ENCODE measurements at regions not wholly inside any gene's neighbourhood (a gene's known extent, or its start where the extent isn't known, plus 50 kb on each side); places are given as distances from the start of the nearest gene placed in this dataset.
A peak's percentile ranks its signal among the peaks of the same experiment; 100 is the strongest.

GRCh38 chr5:58275516-58275915 lies 184.4 kb downstream of the PLK2 start:
- Histone ChIP-seq H3K36me3 (ENCODE audit: control insufficient read depth, insufficient read depth, low read length) (no peaks in the 10 kb centered on the region), H3K9ac (ENCODE audit: low read length) (no peak overlapping the region), H3K4me3 (ENCODE audit: low read depth, low read length) (no peak overlapping the region), H3K27me3 (ENCODE audit: control insufficient read depth, insufficient read depth, low read length) (no peaks in the 10 kb centered on the region), H3K4me1 (ENCODE audit: control insufficient read depth, insufficient read depth, low read length) (no peaks in the 10 kb centered on the region), H3K27ac (ENCODE audit: low read depth, low read length) (no peak overlapping the region), H3K9me3 (ENCODE audit: control insufficient read depth, insufficient read depth, low read depth, low read length) (no peaks in the 10 kb centered on the region)

GRCh38 chr5:58274191-58274590 lies 185.7 kb downstream of the PLK2 start:
- H3K36me3 ChIP-seq (ENCODE audit: control insufficient read depth, insufficient read depth, low read length) = no peaks in the 10 kb centered on the region
- H3K27me3 ChIP-seq (ENCODE audit: control insufficient read depth, insufficient read depth, low read length) = no peaks in the 10 kb centered on the region
- H3K9ac ChIP-seq (ENCODE audit: low read length) = no peak overlapping the region
- no peaks in the 10 kb centered on the region for H3K9me3 ChIP-seq (ENCODE audit: control insufficient read depth, insufficient read depth, low read depth, low read length)
- no peak overlapping the region for H3K27ac ChIP-seq (ENCODE audit: low read depth, low read length)
- no peaks in the 10 kb centered on the region for H3K4me1 ChIP-seq (ENCODE audit: control insufficient read depth, insufficient read depth, low read length)
- H3K4me3 ChIP-seq (ENCODE audit: low read depth, low read length) = no peak overlapping the region

GRCh38 chr5:58273711-58274110 lies 186.2 kb downstream of the PLK2 start:
- Histone ChIP-seq H3K27me3 (ENCODE audit: control insufficient read depth, insufficient read depth, low read length) (no peaks in the 10 kb centered on the region), H3K36me3 (ENCODE audit: control insufficient read depth, insufficient read depth, low read length) (no peaks in the 10 kb centered on the region), H3K9me3 (ENCODE audit: control insufficient read depth, insufficient read depth, low read depth, low read length) (no peaks in the 10 kb centered on the region), H3K4me3 (ENCODE audit: low read depth, low read length) (no peak overlapping the region), H3K27ac (ENCODE audit: low read depth, low read length) (no peak overlapping the region), H3K9ac (ENCODE audit: low read length) (no peak overlapping the region), H3K4me1 (ENCODE audit: control insufficient read depth, insufficient read depth, low read length) (no peaks in the 10 kb centered on the region)

GRCh38 chr5:58268268-58268667 lies 191.6 kb downstream of the PLK2 start:
- Histone ChIP-seq H3K4me1 (ENCODE audit: control insufficient read depth, insufficient read depth, low read length) (peaks cover 6% of the 10 kb centered on the region; the same call in 1 of the 2 replicates), H3K4me3 (ENCODE audit: low read depth, low read length) (no peak overlapping the region), H3K36me3 (ENCODE audit: control insufficient read depth, insufficient read depth, low read length) (no peaks in the 10 kb centered on the region), H3K9me3 (ENCODE audit: control insufficient read depth, insufficient read depth, low read depth, low read length) (no peaks in the 10 kb centered on the region), H3K27me3 (ENCODE audit: control insufficient read depth, insufficient read depth, low read length) (no peaks in the 10 kb centered on the region), H3K27ac (ENCODE audit: low read depth, low read length) (no peak overlapping the region), H3K9ac (ENCODE audit: low read length) (no peak overlapping the region)

GRCh38 chr5:58266402-58266801 lies 193.5 kb downstream of the PLK2 start:
- Histone ChIP-seq H3K9ac (ENCODE audit: low read length) (no peak overlapping the region), H3K27me3 (ENCODE audit: control insufficient read depth, insufficient read depth, low read length) (no peaks in the 10 kb centered on the region), H3K9me3 (ENCODE audit: control insufficient read depth, insufficient read depth, low read depth, low read length) (no peaks in the 10 kb centered on the region), H3K4me1 (ENCODE audit: control insufficient read depth, insufficient read depth, low read length) (peaks cover 6% of the 10 kb centered on the region; the same call in 1 of the 2 replicates), H3K36me3 (ENCODE audit: control insufficient read depth, insufficient read depth, low read length) (no peaks in the 10 kb centered on the region), H3K27ac (ENCODE audit: low read depth, low read length) (no peak overlapping the region), H3K4me3 (ENCODE audit: low read depth, low read length) (no peak overlapping the region)

GRCh38 chr5:58265246-58265930 lies 194.5 kb downstream of the PLK2 start:
- Histone ChIP-seq H3K4me3 (ENCODE audit: low read depth, low read length) (no peak overlapping the region), H3K9me3 (ENCODE audit: control insufficient read depth, insufficient read depth, low read depth, low read length) (no peaks in the 10 kb centered on the region), H3K27ac (ENCODE audit: low read depth, low read length) (no peak overlapping the region), H3K4me1 (ENCODE audit: control insufficient read depth, insufficient read depth, low read length) (peaks cover 6% of the 10 kb centered on the region; the same call in 1 of the 2 replicates), H3K9ac (ENCODE audit: low read length) (no peak overlapping the region), H3K27me3 (ENCODE audit: control insufficient read depth, insufficient read depth, low read length) (no peaks in the 10 kb centered on the region), H3K36me3 (ENCODE audit: control insufficient read depth, insufficient read depth, low read length) (no peaks in the 10 kb centered on the region)

- H3K9me3 ChIP-seq (ENCODE audit: control insufficient read depth, insufficient read depth, low read depth, low read length) = no peaks in the 10 kb centered on the region
- H3K9ac ChIP-seq (ENCODE audit: low read length) = no peak overlapping the region
- peaks cover 16% of the 10 kb centered on the region for H3K4me1 ChIP-seq (ENCODE audit: control insufficient read depth, insufficient read depth, low read length)
- no peak overlapping the region for H3K4me3 ChIP-seq (ENCODE audit: low read depth, low read length)
- no peaks in the 10 kb centered on the region for H3K36me3 ChIP-seq (ENCODE audit: control insufficient read depth, insufficient read depth, low read length)
- H3K27ac ChIP-seq (ENCODE audit: low read depth, low read length) = no peak overlapping the region
- no peaks in the 10 kb centered on the region for H3K27me3 ChIP-seq (ENCODE audit: control insufficient read depth, insufficient read depth, low read length)
These were observed 195.6 kb downstream of the PLK2 start for GRCh38 chr5:58264276-58264675.

- Histone ChIP-seq H3K27ac (ENCODE audit: low read depth, low read length) (no peak overlapping the region), H3K36me3 (ENCODE audit: control insufficient read depth, insufficient read depth, low read length) (no peaks in the 10 kb centered on the region), H3K9ac (ENCODE audit: low read length) (no peak overlapping the region), H3K27me3 (ENCODE audit: control insufficient read depth, insufficient read depth, low read length) (no peaks in the 10 kb centered on the region), H3K4me1 (ENCODE audit: control insufficient read depth, insufficient read depth, low read length) (peaks cover 22% of the 10 kb centered on the region), H3K9me3 (ENCODE audit: control insufficient read depth, insufficient read depth, low read depth, low read length) (no peaks in the 10 kb centered on the region), H3K4me3 (ENCODE audit: low read depth, low read length) (no peak overlapping the region)
These were observed 196.6 kb downstream of the PLK2 start for GRCh38 chr5:58263296-58263695.

GRCh38 chr5:58262226-58262625 lies 197.7 kb downstream of the PLK2 start:
- no peaks in the 10 kb centered on the region for H3K36me3 ChIP-seq (ENCODE audit: control insufficient read depth, insufficient read depth, low read length)
- no peak overlapping the region for H3K27ac ChIP-seq (ENCODE audit: low read depth, low read length)
- H3K9ac ChIP-seq (ENCODE audit: low read length) = no peak overlapping the region
- no peaks in the 10 kb centered on the region for H3K9me3 ChIP-seq (ENCODE audit: control insufficient read depth, insufficient read depth, low read depth, low read length)
- peaks cover 22% of the 10 kb centered on the region for H3K4me1 ChIP-seq (ENCODE audit: control insufficient read depth, insufficient read depth, low read length)
- H3K27me3 ChIP-seq (ENCODE audit: control insufficient read depth, insufficient read depth, low read length) = no peaks in the 10 kb centered on the region
- H3K4me3 ChIP-seq (ENCODE audit: low read depth, low read length) = no peak overlapping the region

- Histone ChIP-seq H3K4me1 (ENCODE audit: control insufficient read depth, insufficient read depth, low read length) (peaks cover 22% of the 10 kb centered on the region), H3K27ac (ENCODE audit: low read depth, low read length) (no peak overlapping the region), H3K36me3 (ENCODE audit: control insufficient read depth, insufficient read depth, low read length) (no peaks in the 10 kb centered on the region), H3K9me3 (ENCODE audit: control insufficient read depth, insufficient read depth, low read depth, low read length) (no peaks in the 10 kb centered on the region), H3K27me3 (ENCODE audit: control insufficient read depth, insufficient read depth, low read length) (no peaks in the 10 kb centered on the region), H3K9ac (ENCODE audit: low read length) (no peak overlapping the region), H3K4me3 (ENCODE audit: low read depth, low read length) (no peak overlapping the region)
These were observed 198.3 kb downstream of the PLK2 start for GRCh38 chr5:58261605-58262004.

GRCh38 chr5:58260243-58260642 lies 199.6 kb downstream of the PLK2 start:
- Histone ChIP-seq H3K4me3 (ENCODE audit: low read depth, low read length) (no peak overlapping the region), H3K4me1 (ENCODE audit: control insufficient read depth, insufficient read depth, low read length) (peaks cover 18% of the 10 kb centered on the region), H3K27ac (ENCODE audit: low read depth, low read length) (peak overlapping the region; percentile 63; the same call in 1 of the 2 replicates), H3K9ac (ENCODE audit: low read length) (peak overlapping the region; percentile 22), H3K9me3 (ENCODE audit: control insufficient read depth, insufficient read depth, low read depth, low read length) (no peaks in the 10 kb centered on the region), H3K36me3 (ENCODE audit: control insufficient read depth, insufficient read depth, low read length) (no peaks in the 10 kb centered on the region), H3K27me3 (ENCODE audit: control insufficient read depth, insufficient read depth, low read length) (no peaks in the 10 kb centered on the region)
